OCI-LY1 (cell line): ENCODE measurements at regions not wholly inside any gene's neighbourhood (a gene's known extent, or its start where the extent isn't known, plus 50 kb on each side); places are given as distances from the start of the nearest gene placed in this dataset.

Source experiments
- EZH2 ChIP-seq: fragments of 200-600 bp; sonication (generic), shearing (Covaris generic); IDR thresholded peaks from 2 replicates; pipeline ENCODE4 v1.8.0; 2017; ENCODE audit warnings: borderline replicate concordance, mixed run types, mild to moderate bottlenecking, antibody characterized with exemption, low read length, moderate library complexity, mixed read lengths
- TF ChIP-seq, protein P1 (sequence below): fragments of 200-600 bp; sonication (generic), shearing (Covaris generic); IDR thresholded peaks from 2 replicates; pipeline ENCODE4 v1.5.1; 2017; ENCODE audit warnings: mild to moderate bottlenecking, antibody characterized with exemption, low read length, moderate library complexity, mixed read lengths

GRCh38 chr6:169906004-169906687 is 154.7 kb downstream of the ERMARD start:
- TF ChIP-seq, protein P1, sequence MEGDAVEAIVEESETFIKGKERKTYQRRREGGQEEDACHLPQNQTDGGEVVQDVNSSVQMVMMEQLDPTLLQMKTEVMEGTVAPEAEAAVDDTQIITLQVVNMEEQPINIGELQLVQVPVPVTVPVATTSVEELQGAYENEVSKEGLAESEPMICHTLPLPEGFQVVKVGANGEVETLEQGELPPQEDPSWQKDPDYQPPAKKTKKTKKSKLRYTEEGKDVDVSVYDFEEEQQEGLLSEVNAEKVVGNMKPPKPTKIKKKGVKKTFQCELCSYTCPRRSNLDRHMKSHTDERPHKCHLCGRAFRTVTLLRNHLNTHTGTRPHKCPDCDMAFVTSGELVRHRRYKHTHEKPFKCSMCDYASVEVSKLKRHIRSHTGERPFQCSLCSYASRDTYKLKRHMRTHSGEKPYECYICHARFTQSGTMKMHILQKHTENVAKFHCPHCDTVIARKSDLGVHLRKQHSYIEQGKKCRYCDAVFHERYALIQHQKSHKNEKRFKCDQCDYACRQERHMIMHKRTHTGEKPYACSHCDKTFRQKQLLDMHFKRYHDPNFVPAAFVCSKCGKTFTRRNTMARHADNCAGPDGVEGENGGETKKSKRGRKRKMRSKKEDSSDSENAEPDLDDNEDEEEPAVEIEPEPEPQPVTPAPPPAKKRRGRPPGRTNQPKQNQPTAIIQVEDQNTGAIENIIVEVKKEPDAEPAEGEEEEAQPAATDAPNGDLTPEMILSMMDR = no peak
- TF ChIP-seq EZH2 = no peak
